D721Med (cell line): ENCODE measurements at regions not wholly inside any gene's neighbourhood (a gene's known extent, or its start where the extent isn't known, plus 50 kb on each side); places are given as distances from the start of the nearest gene placed in this dataset.

ENCODE experiments used
- DNase-seq: peaks from one replicate; pipeline ENCODE4 v3.0.0; 2011; ENCODE audit warnings: low spot score; ENCODE audit not compliant: insufficient read length
- FAIRE-seq: peaks from 2 replicates; lab custom pipeline; 2011; peaks lifted over from hg19 to GRCh38; lab: Jason Lieb, UNC
- CTCF ChIP-seq: IDR thresholded peaks from 2 replicates; pipeline ENCODE4 v1.5.1; 2012; ENCODE audit warnings: mild to moderate bottlenecking, control low read depth; ENCODE audit not compliant: insufficient read depth; ENCODE audit errors: missing control alignments

- FAIRE-seq (no peak), DNase-seq (no peak)
Measured at GRCh38 chr9:99326112-99326916, 104.2 kb downstream of the SEC61B start.

GRCh38 chr9:99326917-99327189 is 104.8 kb downstream of the SEC61B start:
- TF ChIP-seq CTCF: no peak
- FAIRE-seq: no peak
- DNase-seq: no peak

More at GRCh38 chr9:99326112-99326916, 104.2 kb downstream of the SEC61B start:
- TF ChIP-seq CTCF: no peak

GRCh38 chr9:99327667-99328066 is 105.6 kb downstream of the SEC61B start:
- FAIRE-seq (no peak), DNase-seq (no peak)
- no peak for TF ChIP-seq CTCF

GRCh38 chr9:99335280-99335679 is 113.2 kb downstream of the SEC61B start:
- FAIRE-seq: no peak

GRCh38 chr9:99336005-99336404 is 113.9 kb downstream of the SEC61B start:
- DNase-seq: no peak
- no peak for FAIRE-seq
- no peak for TF ChIP-seq CTCF

More at GRCh38 chr9:99335280-99335679, 113.2 kb downstream of the SEC61B start:
- no peak for TF ChIP-seq CTCF
- DNase-seq: no peak

GRCh38 chr9:99336531-99336930 is 114.4 kb downstream of the SEC61B start:
- DNase-seq (no peak), FAIRE-seq (no peak)
- no peak for TF ChIP-seq CTCF

GRCh38 chr9:99340281-99340680 is 118.2 kb downstream of the SEC61B start:
- TF ChIP-seq CTCF: no peak
- no peak for FAIRE-seq
- no peak for DNase-seq
